GM06990 (cell line): ENCODE measurements at regions not wholly inside any gene's neighbourhood (a gene's known extent, or its start where the extent isn't known, plus 50 kb on each side); places are given as distances from the start of the nearest gene placed in this dataset.

Experiments used
- DNase-seq: peaks from one replicate; pipeline ENCODE4 v3.0.0-alpha.2; 2011; ENCODE audit not compliant: insufficient read length; ENCODE audit errors: extremely low read depth
- H3K27me3 ChIP-seq: replicated peaks from 2 replicates; pipeline ENCODE4 v1.6.0; 2011; ENCODE audit warnings: low read length; ENCODE audit not compliant: control insufficient read depth, insufficient read depth
- H3K36me3 ChIP-seq: 2 replicates; pipeline ENCODE4 v1.5.1; 2011; ENCODE audit warnings: low read length; ENCODE audit not compliant: control insufficient read depth, insufficient read depth
- H3K4me3 ChIP-seq: replicated peaks from 2 replicates; pipeline ENCODE4 v1.5.1; 2011; ENCODE audit warnings: low read depth, mild to moderate bottlenecking, control low read depth, low read length
- TF ChIP-seq, protein P1 (sequence below): IDR thresholded peaks from 2 replicates; pipeline ENCODE4 v1.5.1; 2011; ENCODE audit warnings: low read length, control low read depth, mild to moderate bottlenecking, inconsistent platforms; ENCODE audit not compliant: insufficient read depth, poor library complexity, severe bottlenecking

DNA sequence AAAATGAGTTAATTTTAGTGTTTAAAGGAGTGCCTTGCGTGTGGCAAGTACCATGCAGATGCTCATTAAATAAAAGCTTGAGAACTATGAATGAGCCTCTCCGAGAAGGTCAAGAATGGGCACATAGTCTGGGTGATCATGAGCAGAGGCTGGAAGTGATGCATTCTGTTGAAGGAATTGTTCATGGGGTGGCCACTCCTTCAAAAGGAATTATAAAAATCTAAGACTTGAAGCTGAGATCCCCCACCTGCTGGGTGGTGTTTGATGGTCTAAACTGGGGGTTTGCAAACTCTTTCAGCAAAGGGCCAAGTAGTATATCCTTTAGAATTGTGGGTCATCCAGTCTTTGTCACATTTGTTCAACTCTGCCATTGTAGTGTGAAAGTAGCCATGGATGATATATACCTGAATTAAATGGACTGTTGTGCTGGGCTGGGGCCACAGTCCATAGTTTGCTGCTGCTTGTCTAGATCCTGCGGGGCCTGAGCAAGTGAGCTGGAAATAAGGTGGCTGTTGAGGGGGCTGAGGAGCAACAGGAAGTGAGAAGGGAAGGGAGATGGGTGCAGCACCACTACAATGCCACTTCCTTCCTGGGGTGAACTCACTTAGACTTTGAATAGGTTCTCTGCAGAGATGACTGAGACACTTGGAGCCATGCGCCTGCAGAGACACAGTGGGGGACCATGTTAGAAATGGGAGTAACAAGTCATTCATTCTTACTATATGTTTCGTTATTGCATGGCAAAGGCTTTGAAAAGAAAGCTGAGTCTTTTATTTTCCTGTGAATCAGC, 179.0 kb downstream of the SNX19 start:
- TF ChIP-seq, protein P1, sequence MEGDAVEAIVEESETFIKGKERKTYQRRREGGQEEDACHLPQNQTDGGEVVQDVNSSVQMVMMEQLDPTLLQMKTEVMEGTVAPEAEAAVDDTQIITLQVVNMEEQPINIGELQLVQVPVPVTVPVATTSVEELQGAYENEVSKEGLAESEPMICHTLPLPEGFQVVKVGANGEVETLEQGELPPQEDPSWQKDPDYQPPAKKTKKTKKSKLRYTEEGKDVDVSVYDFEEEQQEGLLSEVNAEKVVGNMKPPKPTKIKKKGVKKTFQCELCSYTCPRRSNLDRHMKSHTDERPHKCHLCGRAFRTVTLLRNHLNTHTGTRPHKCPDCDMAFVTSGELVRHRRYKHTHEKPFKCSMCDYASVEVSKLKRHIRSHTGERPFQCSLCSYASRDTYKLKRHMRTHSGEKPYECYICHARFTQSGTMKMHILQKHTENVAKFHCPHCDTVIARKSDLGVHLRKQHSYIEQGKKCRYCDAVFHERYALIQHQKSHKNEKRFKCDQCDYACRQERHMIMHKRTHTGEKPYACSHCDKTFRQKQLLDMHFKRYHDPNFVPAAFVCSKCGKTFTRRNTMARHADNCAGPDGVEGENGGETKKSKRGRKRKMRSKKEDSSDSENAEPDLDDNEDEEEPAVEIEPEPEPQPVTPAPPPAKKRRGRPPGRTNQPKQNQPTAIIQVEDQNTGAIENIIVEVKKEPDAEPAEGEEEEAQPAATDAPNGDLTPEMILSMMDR, result no peak
- H3K4me3 ChIP-seq, result no peak overlapping the region
- no peak for DNase-seq
- H3K27me3 ChIP-seq, result no peaks in the 10 kb centered on the region
- H3K36me3 ChIP-seq, result no peaks in the 10 kb centered on the region

DNA sequence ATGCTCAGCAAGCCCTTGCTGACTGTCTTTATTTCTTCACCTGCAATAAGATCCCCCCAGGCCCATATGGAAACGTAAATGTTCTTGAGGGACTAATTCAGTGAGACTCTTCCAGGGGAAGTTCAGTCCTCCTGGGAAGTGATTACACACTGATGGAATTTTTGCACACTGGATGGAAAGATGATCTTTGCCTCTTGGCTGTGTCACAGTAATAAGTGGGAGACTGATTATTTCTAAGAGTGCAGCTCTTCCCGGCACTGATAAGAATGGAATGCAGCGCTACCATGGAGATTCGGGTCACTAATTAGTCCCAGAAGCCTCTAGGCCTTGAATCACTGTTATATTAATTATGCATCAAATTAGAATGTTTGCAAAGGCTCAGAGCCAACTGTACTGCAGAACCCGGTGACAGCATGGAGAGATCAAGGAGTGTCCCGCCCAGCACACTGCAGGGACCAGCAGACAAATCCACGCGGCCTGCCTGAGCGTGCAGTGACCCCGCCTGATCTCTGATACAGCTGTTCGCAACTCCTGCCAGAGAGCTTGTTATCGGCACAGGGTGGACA, 178.3 kb downstream of the SNX19 start:
- DNase-seq, result no peak
- Histone ChIP-seq H3K36me3 (no peaks in the 10 kb centered on the region), H3K4me3 (no peak overlapping the region), H3K27me3 (no peaks in the 10 kb centered on the region)
- TF ChIP-seq, protein P1, result no peak

DNA sequence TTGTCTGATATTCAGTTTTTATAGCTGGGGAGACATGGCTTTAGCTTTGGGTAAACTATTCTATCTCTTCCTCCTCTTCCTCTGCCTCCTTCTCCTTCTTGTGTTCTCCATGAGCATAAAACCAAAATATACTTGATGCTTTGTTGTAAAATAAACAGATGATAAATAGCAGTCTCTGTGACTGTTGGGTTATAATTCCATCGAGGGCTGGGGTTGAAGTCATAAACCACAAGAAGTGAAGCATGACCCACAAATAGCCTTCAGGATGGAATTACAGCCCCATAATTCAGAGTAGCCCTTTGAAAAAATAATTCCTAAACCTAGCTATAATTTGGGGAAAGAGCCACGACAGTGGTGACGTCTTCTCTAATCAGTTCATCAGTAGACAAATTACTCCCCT, 177.7 kb downstream of the SNX19 start:
- Histone ChIP-seq H3K27me3 (no peaks in the 10 kb centered on the region), H3K36me3 (no peaks in the 10 kb centered on the region), H3K4me3 (no peak overlapping the region)
- DNase-seq, result no peak
- TF ChIP-seq, protein P1, result no peak

DNA sequence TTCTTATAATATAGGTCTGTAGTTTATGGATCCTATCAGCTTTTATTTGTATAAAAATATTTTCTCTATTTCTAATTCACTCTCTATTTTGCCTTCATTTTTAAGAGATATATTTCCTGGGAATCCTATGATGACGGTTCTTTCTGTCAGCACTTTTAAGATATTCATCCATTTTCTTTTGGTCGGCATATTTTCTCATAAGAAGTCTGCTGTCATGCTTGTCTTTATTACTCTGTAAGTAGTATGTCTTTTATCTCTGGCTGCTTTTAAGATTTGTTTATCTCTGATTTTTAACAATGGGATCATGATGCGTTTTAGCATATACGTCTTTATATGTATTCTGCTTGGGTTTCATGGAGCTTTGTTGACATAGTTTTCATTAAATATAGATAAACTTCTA, 175.5 kb downstream of the SNX19 start:
- Histone ChIP-seq H3K4me3 (no peak overlapping the region), H3K36me3 (no peaks in the 10 kb centered on the region), H3K27me3 (no peaks in the 10 kb centered on the region)
- no peak for DNase-seq
- TF ChIP-seq, protein P1, result no peak

DNA sequence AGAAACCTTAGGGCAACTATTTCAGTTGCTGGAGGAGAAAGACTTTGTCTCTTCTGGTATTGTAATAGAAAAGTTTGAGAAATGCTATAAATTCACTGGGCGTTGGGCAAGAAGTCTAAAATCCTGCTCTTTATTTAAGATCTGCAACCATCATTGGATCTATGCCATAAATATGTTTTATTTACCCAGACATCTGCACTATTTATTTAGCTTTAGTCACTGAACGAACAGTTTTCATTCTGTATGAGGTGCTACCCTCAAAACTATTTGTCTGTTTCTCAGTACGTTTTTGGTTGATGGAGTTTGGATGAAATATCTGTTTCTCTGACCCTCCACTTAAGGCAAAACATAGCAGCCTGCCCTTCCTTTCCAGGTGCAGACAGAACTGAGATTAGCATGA, 171.5 kb downstream of the SNX19 start:
- TF ChIP-seq, protein P1, result no peak
- Histone ChIP-seq H3K27me3 (no peaks in the 10 kb centered on the region), H3K4me3 (no peak overlapping the region), H3K36me3 (no peaks in the 10 kb centered on the region)
- DNase-seq, result no peak
